C4-2B (cell line): ENCODE measurements at regions not wholly inside any gene's neighbourhood (a gene's known extent, or its start where the extent isn't known, plus 50 kb on each side); places are given as distances from the start of the nearest gene placed in this dataset.

Experiments
- H3K27ac ChIP-seq: fragments of 450-650 bp; 2 replicates; pipeline ENCODE4 v1.5.1; 2017
- CTCF ChIP-seq: fragments of 450-650 bp; conservative IDR thresholded peaks from 2 replicates; pipeline ENCODE4 v1.5.1; 2017; ENCODE audit warnings: mild to moderate bottlenecking
- ZFX ChIP-seq: fragments of 450-650 bp; IDR thresholded peaks from 2 replicates; pipeline ENCODE4 v1.6.1; 2017

DNA sequence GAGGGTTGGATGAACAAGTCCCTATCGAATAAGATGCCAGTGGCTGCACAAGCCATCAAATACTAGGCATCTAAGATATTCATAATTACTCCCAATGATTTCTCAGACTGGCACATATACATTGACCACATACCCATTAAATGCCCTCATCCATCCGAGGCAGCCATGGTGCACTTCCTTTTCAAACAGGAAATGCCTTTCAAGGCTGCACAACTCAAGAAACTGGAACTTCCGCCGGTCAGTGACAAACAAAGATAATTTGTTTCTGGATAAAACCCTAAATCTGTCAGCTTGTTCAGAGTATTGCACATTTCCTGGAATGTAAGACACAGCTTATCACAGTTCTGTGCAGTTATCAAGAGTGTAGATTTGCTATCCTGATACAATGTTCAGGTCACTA is 203.7 kb downstream of the RMST start:
- TF ChIP-seq CTCF (no peak), ZFX (no peak)
- H3K27ac ChIP-seq, result no peak overlapping the region

- no peak for TF ChIP-seq CTCF
- no peak overlapping the region for H3K27ac ChIP-seq
Observed at GRCh38 chr12:97672870-97673269, 210.3 kb downstream of the RMST start.

DNA sequence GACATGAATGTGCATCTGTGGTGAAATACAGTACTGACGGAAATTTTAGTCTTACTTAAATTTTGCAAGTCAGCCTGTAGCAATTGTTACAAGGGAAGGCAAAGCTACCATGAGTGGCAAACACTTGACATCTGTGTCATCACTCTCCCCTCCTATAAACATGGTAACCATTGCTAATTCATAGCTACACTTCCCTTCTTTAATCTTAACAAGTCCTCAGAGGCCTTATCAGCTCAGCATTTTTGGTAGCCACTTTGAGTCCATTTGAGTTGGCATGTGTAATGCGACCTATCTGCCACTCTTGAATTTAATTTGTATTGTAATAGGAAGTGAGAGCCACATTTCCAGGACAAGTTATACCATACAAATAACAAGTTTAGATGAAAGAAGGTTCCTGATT is 218.1 kb downstream of the RMST start:
- TF ChIP-seq ZFX (no peak), CTCF (no peak)
- no peak overlapping the region for H3K27ac ChIP-seq

GRCh38 chr12:97681612-97682504 is 219.3 kb downstream of the RMST start:
- H3K27ac ChIP-seq, result no peak overlapping the region
- TF ChIP-seq ZFX (no peak), CTCF (no peak)

GRCh38 chr12:97685360-97685759 is 222.8 kb downstream of the RMST start:
- no peak overlapping the region for H3K27ac ChIP-seq

DNA sequence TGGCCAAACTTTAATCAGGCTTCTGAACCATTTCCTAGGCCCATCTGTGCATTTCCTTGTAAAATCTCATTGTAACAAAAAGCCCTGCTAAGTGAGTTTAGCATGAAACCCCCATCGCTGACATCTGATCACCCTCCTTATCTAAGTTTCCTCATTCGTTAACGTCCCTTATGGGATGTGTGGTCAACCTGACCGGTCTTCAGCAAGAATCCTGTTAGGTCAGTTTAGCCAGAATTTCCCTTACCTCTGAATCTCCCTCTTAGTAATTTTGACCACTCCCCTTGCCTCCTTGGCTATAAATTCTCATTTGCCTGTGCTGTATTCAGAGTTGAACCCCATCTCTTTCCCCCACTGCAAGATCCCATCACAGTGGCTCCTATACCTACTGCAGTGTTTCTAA is 239.3 kb downstream of the RMST start:
- no peak overlapping the region for H3K27ac ChIP-seq
- TF ChIP-seq ZFX, result no peak
- no peak for TF ChIP-seq CTCF

More at GRCh38 chr12:97685360-97685759, 222.8 kb downstream of the RMST start:
- no peak for TF ChIP-seq CTCF
- TF ChIP-seq ZFX, result no peak

GRCh38 chr12:97711392-97711791 is 248.8 kb downstream of the RMST start:
- TF ChIP-seq ZFX, result no peak
- H3K27ac ChIP-seq, result no peak overlapping the region

DNA sequence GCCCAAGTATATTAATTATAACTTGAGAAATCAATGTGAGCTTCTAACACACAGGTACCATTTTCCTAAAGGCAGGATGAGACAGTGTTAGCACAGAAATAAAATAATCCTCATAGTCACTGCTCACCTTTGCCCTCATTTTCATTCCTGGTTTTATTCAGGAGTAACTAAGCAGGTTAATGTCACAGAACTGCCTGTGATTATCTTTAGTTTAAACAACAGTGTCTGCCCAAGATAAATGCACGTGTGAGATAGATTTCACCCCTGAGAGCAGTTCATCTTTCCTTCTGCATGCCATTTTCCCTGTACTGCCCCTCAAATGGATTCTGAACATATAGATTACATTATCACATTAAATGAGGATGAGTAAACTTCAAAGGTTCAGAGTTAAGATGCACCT is 250.7 kb downstream of the RMST start:
- no peak for TF ChIP-seq CTCF
- no peak for TF ChIP-seq ZFX
- H3K27ac ChIP-seq, result no peak overlapping the region
